ENCODE measurements at regions not wholly inside any gene's neighbourhood (a gene's known extent, or its start where the extent isn't known, plus 50 kb on each side); places are given as distances from the start of the nearest gene placed in this dataset.

- CTCF ChIA-PET, result no interaction called here
- Histone ChIP-seq H3K4me3 (ENCODE audit: low read depth, low read length, poor library complexity, severe bottlenecking) (no peak overlapping the region), H3K36me3 (ENCODE audit: insufficient read depth, low read length, poor library complexity, severe bottlenecking) (no peaks in the 10 kb centered on the region), H3K9me3 (ENCODE audit: low read depth, low read length, poor library complexity, severe bottlenecking) (no peaks in the 10 kb centered on the region), H3K4me1 (ENCODE audit: insufficient read depth, low read length, poor library complexity, severe bottlenecking) (peaks cover 5% of the 10 kb centered on the region), H3K27me3 (replicated peaks; ENCODE audit: insufficient read depth, low read depth, low read length, poor library complexity) (no peaks in the 10 kb centered on the region), H3K27ac (ENCODE audit: low read depth, low read length, poor library complexity, severe bottlenecking) (no peak overlapping the region)
- intact Hi-C loops (cut with micrococcal nuclease; ENCODE audit: unreplicated experiment), result no loop called here
- DNase-seq (ENCODE audit: low spot score), result no peak
- TF ChIP-seq CTCF (conservative IDR thresholded peaks at IDR 0.05; ENCODE audit: low read depth, low read length), result no peak
- no TSS peak for BruUV-seq (replicated peaks)
- POLR2A ChIA-PET (ENCODE audit: low non-redundant PET), result no interaction called here
These were observed 622.4 kb downstream of the BCKDHB start for GRCh38 chr6:80728830-80729229.

DNA sequence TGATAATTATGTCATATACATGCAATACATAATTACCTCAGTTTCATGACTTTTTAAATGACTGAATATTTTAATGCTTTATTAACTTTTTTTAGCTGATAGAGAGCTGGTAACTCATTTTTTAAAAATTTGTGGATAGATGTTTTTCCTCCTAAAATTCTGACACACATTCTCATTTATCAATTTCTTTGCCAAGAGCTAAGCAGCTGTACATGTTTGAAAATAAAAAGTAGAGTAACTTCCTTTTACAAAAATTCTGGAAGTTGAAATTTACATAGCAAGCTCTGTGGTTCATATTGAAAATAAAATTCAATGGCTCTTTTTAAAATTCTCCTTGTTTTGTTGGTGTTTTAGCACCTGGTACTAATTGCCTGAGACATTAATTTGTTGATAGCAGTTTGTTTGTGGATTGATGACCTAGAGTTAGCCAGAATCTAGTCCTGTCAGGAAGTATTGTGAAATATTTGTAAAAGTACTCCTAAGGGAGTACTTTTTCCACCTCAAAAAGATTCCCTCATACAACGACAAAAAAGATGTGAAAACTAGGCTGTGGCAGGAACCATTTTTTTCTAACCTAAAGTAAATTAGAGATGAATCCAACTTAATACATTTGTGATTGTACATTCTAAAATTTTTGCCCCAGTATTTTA is 621.8 kb downstream of the BCKDHB start:
- no TSS peak for BruUV-seq (replicated peaks)
- ChIA-PET CTCF (no interaction called here), POLR2A (ENCODE audit: low non-redundant PET) (no interaction called here)
- intact Hi-C loops (cut with micrococcal nuclease; ENCODE audit: unreplicated experiment), result no loop called here
- Histone ChIP-seq H3K4me1 (ENCODE audit: insufficient read depth, low read length, poor library complexity, severe bottlenecking) (no peaks in the 10 kb centered on the region), H3K27me3 (replicated peaks; ENCODE audit: insufficient read depth, low read depth, low read length, poor library complexity) (no peaks in the 10 kb centered on the region), H3K36me3 (ENCODE audit: insufficient read depth, low read length, poor library complexity, severe bottlenecking) (no peaks in the 10 kb centered on the region), H3K27ac (ENCODE audit: low read depth, low read length, poor library complexity, severe bottlenecking) (no peak overlapping the region), H3K9me3 (ENCODE audit: low read depth, low read length, poor library complexity, severe bottlenecking) (no peaks in the 10 kb centered on the region), H3K4me3 (ENCODE audit: low read depth, low read length, poor library complexity, severe bottlenecking) (no peak overlapping the region)
- no peak for DNase-seq (ENCODE audit: low spot score)
- TF ChIP-seq EZH2 (IDR thresholded peaks at IDR 0.05; ENCODE audit: borderline replicate concordance, low read depth, low read length, poor library complexity, severe bottlenecking) (no peak), CTCF (conservative IDR thresholded peaks at IDR 0.05; ENCODE audit: low read depth, low read length) (no peak)

GRCh38 chr6:80725156-80725930 is 618.9 kb downstream of the BCKDHB start:
- H3K36me3 ChIP-seq (ENCODE audit: insufficient read depth, low read length, poor library complexity, severe bottlenecking), result no peaks in the 10 kb centered on the region
- no peaks in the 10 kb centered on the region for H3K27me3 ChIP-seq (replicated peaks; ENCODE audit: insufficient read depth, low read depth, low read length, poor library complexity)
- ChIA-PET POLR2A (ENCODE audit: low non-redundant PET) (no interaction called here), CTCF (no interaction called here)
- H3K4me1 ChIP-seq (ENCODE audit: insufficient read depth, low read length, poor library complexity, severe bottlenecking), result no peaks in the 10 kb centered on the region
- no peak for DNase-seq (ENCODE audit: low spot score)
- BruUV-seq (replicated peaks), result no TSS peak
- intact Hi-C loops (cut with micrococcal nuclease; ENCODE audit: unreplicated experiment), result no loop called here
- H3K27ac ChIP-seq (ENCODE audit: low read depth, low read length, poor library complexity, severe bottlenecking), result no peak overlapping the region
- H3K4me3 ChIP-seq (ENCODE audit: low read depth, low read length, poor library complexity, severe bottlenecking), result no peak overlapping the region
- no peaks in the 10 kb centered on the region for H3K9me3 ChIP-seq (ENCODE audit: low read depth, low read length, poor library complexity, severe bottlenecking)
- TF ChIP-seq CTCF (conservative IDR thresholded peaks at IDR 0.05; ENCODE audit: low read depth, low read length) (no peak), EZH2 (IDR thresholded peaks at IDR 0.05; ENCODE audit: borderline replicate concordance, low read depth, low read length, poor library complexity, severe bottlenecking) (no peak)
